ENCODE measurements at regions not wholly inside any gene's neighbourhood (a gene's known extent, or its start where the extent isn't known, plus 50 kb on each side); places are given as distances from the start of the nearest gene placed in this dataset.

DNA sequence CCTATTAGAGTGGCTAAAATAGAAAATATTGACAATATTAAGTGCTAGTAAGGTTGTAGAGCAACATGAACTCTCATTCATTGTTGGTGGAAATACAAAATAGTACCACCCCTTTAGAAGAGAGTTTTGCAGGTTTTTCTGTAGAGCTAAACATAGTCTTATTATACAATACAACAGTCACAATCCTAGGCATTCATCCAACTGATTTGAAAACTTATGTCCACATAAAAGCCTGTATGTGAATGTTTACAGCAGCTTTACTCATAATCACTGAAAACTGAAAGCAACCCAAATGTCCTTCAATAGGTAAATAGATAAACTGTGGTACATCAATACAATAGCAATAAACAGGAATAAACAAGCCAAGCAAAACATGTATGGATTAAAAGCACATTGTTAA lies 127.2 kb upstream of the PRNP start:
- no peak for DNase-seq (ENCODE audit: low read depth, low spot score)

DNA sequence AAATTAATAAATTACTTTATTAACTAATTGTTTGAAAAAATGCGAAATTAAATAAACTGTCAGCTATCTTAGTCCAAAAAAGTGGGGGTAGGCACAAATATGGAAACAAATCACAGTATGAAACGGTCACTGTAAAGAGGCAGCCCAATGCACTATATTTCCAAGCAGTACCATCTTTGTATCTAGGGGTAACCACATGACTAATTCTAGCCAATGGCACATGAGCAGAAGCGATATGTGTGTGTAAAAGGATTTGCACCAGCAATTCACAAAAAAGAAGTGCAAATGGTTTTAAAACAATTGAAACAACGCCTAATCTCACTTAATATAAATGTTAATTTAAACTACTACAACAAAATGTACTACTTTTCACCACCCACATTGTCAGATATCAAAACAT lies 129.5 kb upstream of the PRNP start:
- DNase-seq (ENCODE audit: low read depth, low spot score), result no peak

DNA sequence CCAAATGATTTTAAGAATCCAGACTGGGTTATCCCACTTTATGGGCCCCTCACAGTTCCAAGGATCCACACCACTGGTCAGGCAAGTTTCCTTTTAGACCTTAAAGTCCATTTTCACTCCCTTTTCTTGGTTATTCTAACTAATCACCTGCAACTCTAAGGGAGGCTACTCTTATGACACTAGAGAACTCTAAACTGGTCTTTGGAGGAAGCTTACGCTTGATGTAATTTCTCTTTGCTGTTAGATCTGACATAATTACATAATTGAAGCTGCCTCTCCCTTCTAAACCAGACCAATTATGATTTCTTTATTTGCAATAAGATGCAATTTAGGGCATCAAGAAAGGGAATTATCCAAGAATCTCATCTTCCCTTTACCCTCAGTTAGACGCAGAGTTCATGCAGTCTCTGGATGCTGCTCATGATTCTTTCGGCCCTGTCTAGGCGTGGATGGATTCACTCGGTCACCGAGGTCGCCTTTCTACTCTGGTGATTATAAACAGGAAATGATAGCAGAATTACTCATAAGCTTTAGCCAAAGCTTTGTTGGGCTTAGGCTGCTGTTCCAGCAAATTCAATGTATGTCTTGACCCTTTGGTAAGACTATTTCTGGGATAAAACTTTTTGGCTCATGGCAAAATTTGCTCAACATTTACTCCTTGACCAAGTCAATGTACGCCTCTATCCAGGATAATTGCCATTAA lies 130.9 kb upstream of the PRNP start:
- no peak for DNase-seq (ENCODE audit: low read depth, low spot score)

DNA sequence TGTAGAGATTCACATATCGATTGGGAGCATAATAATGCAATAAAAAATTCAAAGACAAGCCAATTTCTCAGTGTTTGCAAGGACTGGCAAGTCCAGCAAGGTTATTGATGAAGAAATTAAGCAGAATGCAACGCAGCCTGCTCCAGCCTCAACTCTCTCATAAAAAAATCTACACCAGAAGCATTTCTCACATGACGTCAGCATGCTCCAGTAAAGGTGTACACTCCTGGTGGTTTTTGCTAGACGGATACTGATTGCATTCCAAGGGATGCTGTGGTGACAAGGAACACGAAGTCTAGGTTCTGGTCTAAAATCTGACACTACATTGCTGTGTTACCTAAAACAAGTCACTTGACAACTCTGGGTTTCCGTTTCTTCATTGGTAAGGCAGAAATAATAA lies 131.9 kb upstream of the PRNP start:
- no peak for DNase-seq (ENCODE audit: low read depth, low spot score)

DNA sequence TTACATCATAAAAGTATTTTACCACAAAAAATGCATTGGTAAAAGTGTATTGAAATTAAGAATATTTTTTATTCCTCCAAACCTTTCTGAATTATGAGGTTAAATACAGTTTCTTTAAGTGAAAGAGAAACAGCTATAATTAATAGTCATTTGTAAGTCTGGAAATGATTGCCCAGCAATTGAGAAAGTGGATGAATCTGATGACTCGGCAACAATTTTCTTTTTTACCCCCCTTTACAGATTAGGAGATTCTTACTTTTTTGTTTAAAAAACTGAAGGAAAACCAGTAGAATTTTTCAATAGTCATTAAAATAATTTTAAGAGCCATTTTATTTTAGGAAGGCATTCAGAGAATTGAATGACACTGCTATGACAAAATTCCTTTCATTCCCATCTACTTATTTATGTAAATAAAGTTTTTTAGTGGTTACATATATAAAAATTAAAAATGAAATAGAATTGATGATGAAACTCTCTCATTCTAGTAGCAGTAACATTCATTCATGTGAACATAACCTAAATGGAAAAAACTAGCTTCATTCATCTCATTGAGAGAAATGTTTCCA lies 134.1 kb upstream of the PRNP start:
- no peak for DNase-seq (ENCODE audit: low read depth, low spot score)

DNA sequence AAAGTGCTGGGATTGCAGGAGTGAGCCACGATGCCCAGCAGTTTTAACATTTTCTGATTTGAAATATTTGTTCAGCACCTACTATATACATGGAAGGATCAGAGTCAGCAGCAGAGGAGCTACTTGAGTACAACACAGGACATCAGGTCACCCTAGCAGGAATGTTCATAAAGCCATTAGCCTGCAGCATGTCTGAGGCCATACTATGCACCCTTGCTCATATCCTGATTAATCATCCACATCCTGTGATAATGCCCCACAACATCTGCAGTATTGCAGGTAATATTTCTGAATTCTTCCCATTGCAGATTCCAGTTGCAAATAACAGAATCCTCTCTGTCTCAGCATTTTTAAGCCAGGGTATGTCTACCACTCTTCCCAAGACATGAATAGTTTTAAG lies 135.5 kb upstream of the PRNP start:
- DNase-seq (ENCODE audit: low read depth, low spot score), result no peak

DNA sequence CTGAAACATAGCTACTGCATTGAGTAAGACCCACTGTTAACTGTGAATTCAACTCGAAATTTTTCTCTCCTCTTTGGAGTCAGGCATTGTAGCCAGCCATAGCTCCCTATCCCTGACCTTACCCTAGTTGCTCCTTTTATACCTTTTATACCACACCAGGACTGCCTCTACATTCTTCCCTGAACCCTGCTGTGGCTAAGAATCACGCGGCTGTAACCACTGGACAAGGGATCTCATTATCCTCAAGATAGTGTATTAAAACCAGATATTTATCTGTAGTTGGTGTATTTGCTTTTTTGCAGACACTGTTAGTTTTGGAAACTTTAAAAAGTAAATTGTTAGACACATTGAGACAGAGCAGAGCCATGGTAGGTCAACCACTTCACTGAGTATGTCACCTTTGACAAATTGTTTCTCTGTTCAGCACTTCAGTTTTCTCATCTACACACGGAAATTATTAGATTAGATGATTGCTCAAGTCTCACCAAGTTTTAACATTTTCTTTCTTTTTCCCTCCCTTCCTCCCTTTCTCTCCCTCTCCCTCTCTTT lies 136.5 kb upstream of the PRNP start:
- DNase-seq (ENCODE audit: low read depth, low spot score), result no peak

DNA sequence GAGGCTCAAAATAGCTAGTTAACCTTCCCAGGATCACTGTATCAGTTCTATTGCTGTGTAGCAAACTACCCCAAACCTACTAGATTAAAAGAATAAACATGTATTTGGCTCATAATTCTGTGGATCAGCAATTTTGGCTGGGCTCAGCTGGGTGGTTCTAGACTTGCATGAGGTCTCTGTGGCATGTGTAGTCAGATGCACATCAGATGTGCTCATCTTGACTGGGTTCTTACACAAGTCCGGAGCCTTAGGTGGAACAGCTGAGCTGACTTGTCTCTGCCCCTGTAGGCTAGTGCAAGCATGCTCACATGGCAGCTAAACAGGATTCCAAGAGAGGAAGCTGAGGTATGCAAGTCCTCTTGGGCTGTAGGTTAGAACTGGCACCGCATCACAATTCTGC lies 137.7 kb upstream of the PRNP start:
- DNase-seq (ENCODE audit: low read depth, low spot score), result no peak

DNA sequence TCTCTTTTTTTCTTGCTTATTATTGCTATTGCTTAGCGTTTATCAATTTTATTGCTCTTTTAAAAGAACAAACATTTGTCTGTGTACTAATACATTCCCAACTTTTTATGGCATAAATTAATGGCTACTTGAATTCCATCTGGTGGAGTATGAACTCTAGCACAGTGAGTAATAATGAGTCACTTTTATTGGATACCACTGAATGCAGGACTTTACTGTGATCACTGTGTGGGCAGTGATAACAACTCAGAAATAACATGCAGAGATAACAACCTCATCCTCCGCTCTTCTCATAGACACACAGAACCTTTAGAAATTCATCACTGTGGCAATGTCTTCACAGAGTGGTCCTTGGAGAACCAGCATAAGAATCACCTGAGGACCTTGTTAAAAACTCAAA lies 139.5 kb upstream of the PRNP start:
- DNase-seq (ENCODE audit: low read depth, low spot score), result no peak

DNA sequence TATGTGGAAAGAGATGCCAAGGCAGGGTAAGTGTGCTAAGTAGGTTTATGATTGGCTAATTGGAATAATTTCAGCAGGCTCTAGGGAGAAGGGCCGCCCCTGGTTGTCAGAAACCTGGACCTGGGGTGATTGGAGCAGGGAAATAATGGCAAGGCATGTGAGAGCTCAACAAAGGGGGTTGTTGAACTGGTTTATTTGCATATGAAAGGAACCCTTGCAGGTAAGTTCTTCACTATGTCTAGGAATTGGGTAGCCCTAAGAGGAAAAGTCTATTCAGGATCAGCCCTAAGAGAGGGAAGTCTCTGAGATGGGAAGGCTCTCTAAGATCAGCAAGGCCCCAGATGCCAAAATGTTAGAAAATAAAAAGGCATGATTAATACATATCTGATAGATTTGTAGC lies 139.9 kb upstream of the PRNP start:
- no peak for DNase-seq (ENCODE audit: low read depth, low spot score)

DNA sequence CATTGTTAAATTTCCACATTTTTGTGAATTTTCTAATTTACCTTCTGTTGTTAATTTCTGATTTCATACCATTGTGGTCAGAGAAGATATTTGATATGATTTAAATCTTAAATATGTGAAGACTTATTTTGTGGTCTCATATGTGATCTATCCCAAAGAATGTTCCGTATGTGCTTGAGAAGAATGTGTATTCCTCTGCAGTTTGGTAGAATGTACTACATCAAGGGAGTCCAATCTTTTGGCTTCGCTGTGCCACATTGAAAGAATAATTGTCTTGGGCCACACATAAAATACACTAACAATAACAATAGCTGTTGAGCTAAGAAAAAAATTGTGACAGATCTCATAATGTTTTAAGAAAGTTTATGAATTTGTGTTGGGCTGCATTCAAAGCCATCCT lies 140.7 kb upstream of the PRNP start:
- DNase-seq (ENCODE audit: low read depth, low spot score), result no peak

DNA sequence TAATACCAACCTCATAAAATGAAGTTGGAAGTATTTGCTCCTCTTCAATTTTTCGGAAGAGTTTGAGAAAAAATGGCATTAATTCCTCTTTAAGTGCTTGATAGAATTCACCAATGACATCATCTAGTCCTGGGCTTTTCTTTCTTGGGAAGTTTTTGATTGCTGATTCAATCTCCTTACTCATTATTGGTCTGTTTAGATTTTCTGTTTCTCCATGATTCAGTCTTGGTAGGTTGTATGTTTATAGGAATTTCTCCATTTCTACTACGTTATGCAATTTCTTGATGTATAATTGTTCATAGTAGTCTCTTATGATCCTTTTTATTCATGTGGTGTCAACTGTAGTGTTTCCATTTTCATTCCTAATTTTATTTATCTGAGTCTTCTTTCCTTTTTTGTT lies 141.5 kb upstream of the PRNP start:
- no peak for DNase-seq (ENCODE audit: low read depth, low spot score)

DNA sequence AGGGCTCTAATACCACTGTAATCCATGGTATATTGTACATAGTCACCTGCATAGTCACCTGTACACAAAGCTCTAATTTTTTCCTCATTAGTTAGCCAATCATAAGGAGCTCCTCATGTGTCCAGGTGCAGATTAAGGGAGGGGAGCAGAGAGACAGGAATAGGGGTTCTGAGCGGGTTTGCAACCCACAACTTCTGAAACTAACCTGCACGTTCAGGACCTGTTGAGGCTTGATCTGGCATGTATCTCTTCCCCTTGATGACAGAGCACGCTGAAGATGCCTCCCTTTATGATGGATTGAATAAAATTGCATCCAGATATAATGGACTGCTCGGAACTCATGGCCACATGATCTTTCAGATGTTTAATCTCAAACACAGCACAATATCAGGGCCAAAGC lies 144.0 kb upstream of the PRNP start:
- no peak for DNase-seq (ENCODE audit: low read depth, low spot score)

DNA sequence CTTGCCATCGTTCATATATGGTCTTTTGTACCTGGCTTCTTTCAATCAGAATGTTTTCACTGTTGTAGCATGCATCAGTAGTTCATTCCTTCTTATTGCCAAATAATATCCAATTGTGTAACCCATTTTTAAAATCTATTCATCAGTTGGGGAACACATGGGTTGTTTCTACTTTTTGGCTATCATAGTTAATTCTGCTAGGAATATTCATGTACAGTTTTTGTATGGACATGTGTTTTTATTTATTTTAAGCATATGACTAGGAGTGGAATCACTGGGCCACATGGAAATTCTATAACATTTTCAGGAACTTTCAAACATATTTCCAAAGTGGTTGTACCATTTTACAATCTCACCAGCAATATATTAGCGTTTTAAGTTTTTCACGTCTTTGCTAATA lies 151.9 kb upstream of the PRNP start:
- DNase-seq (ENCODE audit: low read depth, low spot score), result no peak

DNA sequence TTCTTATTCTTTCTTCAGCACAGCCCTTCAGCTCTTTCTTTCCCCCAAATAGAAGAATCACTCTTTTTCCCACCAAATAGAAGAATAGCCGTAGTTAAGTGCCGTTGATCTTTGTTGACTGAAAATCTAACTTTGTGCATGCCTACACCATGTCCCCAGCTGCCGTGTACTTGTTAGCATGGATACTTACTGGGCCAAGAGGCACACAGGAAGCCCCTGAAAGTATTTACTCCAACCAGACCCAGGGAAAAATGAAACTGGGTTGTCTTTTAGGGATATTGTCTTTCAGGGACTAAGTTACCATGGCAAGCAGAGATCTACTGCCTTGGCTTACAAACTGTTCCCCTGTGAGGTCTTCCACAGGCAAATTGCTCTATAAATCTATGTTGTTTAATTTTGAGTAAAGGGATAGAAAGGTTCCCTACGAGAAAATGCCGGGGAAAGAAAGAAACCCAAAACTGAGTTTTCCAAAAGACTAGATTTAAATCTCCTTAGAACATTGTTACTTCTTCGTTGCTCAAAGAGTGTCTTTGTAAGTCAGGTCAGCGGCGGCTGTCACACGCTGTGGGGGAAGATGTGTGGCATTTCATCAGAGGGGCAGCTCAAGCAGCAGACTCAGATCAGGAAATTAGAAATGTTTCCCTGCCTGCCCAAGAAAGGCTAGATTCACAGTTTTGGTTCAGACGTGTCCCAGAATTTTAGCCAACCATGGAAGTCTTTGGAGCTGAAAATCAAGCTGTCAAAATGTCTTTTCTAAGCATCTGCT lies 152.7 kb upstream of the PRNP start:
- DNase-seq (ENCODE audit: low read depth, low spot score), result no peak

DNA sequence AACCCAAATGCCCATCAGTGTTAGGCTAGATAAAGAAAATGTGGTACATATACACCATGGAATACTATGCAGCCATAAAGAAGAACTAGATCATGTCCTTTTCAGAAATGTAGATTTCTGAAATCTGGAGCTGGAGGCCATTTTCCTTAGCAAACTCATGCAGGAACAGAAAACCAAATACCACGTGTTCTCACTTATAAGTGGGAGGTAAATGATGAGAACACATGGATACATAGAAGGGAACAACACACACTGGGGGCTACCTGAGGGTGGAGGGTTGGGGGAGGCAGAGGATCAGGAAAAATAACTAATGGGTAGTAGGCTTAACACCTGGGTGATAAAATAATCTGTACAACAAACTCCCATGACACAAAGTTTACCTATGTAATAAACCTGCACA lies 153.5 kb upstream of the PRNP start:
- DNase-seq (ENCODE audit: low read depth, low spot score), result no peak

DNA sequence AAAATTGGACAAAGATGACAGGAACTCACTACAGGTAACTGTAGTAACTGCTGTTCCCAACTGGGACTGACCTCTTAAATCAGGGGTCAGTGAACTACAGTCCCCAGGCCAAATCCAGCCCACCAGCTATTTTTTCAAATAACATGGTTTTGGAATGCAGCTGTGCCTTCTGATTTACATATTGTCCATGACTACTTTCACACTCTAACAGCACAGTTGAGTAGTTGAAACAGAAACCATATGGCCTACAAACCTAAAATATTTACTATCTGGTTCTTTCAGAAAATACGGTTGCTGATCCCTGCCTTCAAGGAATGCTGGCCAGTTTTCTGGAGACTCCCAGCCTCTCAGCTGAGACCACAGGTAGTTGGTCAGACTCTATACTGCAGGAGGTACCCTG lies 161.5 kb upstream of the PRNP start:
- no peak for DNase-seq (ENCODE audit: low read depth, low spot score)

DNA sequence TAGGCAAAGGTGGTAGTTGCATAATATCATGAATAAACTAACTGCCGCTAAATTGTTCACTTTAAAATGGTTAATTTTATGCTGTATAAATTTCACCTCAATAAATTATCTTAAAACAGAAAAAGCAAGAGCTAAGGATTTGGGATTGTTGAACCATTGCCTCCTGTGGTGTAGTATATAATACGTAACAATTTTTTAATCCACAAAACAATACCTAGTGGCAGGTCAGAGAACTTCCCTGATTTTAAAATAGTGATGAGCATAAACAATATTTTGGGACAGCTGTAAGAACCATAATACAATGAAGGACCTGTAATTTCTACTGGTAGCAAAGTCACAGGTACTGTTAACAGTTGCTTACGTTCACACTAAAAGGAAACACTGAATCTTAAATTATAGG lies 161.9 kb upstream of the PRNP start:
- DNase-seq (ENCODE audit: low read depth, low spot score), result no peak

DNA sequence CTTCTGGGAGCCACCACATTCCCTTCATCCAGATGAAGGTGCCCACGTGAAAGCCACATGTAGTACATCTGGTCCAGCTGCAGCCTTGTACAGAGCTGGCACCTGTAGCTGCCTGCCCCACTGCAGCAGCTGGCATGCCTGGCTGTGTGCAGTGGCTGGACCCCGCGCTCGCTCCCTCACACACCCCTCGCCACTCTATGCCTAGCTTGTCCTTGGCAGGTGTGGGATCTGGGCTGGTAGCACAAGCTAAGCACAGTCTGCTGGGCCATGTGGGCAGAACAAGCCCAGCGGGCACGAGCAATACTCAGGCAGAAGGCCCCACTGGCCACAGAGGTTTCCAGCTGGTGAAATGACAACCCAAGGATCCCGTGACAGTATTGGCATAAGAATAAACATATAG lies 163.9 kb upstream of the PRNP start:
- DNase-seq (ENCODE audit: low read depth, low spot score), result no peak

DNA sequence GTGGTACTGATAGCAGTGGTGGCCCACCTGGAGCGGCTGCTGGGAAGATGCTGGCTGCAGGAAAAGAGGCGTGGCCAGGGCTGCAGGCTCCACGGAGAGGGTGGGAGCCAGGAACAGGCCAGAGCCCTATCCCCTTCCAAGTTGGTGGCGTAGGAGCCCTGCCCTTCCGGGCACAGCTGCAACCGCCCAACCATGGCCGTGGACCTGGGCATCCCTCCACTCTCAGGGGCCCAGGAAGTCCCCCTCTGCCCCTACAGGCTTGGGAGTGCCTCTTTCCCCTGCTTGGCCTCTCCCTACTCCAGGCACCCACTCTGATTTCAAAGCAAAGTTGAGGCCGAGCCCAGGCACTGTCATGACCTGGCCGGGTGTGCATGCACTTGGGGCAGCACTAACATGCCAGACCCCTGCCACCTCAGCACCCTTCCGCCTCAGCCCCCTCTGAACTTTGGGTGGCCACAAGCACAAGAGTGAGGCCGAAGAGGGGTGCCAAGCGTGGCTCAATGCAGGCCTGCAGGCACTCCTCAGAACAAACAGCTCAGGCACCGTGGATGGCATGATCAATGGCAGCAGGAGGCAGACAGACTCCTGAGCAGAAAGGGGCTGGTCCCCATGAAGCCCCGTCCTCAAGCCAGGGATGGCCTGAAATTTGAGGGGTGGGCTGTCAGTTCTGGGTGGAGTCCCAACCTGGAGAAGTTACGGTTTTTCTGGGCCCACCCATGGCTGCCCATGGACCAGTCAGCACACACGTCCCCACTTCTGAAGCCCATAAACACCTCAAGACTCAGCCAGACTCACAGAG lies 164.9 kb upstream of the PRNP start:
- no peak for DNase-seq (ENCODE audit: low read depth, low spot score)

DNA sequence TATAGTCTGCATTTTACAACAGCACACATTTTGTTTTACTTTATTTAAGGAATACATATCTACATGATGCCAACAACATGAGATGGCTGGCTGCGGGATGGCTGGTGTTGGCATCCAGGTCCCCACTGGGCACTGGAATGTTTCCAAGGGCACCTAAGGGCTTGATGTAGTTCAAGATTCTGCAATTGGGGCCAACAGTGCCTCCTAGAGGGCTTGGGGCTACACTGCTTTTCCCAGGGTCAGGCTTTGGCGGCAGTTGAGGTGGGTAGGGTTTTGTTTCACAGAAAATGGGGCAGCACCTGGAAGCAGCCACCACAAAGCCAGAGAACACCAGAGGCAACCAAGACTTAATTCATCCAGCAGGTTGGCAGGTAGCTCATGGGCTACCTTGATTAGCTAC lies 166.7 kb upstream of the PRNP start:
- no peak for DNase-seq (ENCODE audit: low read depth, low spot score)

DNA sequence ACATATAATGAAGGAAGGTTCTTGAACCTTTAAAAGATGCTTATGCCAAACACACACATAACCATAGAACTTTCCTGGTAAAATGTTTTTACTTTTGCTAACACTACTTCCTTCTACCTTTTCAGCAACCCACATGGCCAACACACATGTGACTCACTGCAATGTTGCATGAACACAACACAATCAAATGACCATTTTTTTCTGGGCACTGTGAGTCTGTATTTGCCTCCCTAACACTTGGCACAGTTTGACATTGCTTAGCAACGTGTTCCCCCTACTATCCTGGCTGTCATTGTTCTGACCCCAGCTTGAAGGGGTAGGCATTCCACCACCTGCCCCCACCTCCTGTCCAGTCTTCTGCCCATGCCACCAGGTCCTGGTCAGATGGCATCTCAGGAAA lies 169.4 kb upstream of the PRNP start:
- DNase-seq (ENCODE audit: low read depth, low spot score), result no peak

Measured in activated CD4-positive, CD25-positive, alpha-beta regulatory T cell treated with anti-CD3 and anti-CD28 coated beads, Interleukin-2, amount 50 U/mL, for 16 hours (primary cell).